GM13977 (cell line): ENCODE measurements at regions not wholly inside any gene's neighbourhood (a gene's known extent, or its start where the extent isn't known, plus 50 kb on each side); places are given as distances from the start of the nearest gene placed in this dataset.

ENCODE experiments used
- DNase-seq: peaks from one replicate; pipeline ENCODE4 v3.0.0; 2012; ENCODE audit warnings: low spot score
- in situ Hi-C: fragments of 300-500 bp; cut with MboI; formaldehyde crosslinking; loops from one replicate; pipeline ENCODE4 v1.12.0; 2022; ENCODE audit warnings: low sequenced_read_pairs, low pct_unique_long_range_greater_than_20kb, mixed read lengths, inconsistent platforms; ENCODE audit not compliant: unreplicated experiment
- TF ChIP-seq, protein P1 (sequence below): IDR thresholded peaks from 2 replicates; pipeline ENCODE4 v1.5.1; 2012; ENCODE audit warnings: mild to moderate bottlenecking, control low read depth; ENCODE audit not compliant: insufficient read depth; ENCODE audit errors: extremely low read depth, missing control alignments

GRCh38 chrX:11886745-11887144 is 128.7 kb downstream of the MSL3 start:
- TF ChIP-seq, protein P1, sequence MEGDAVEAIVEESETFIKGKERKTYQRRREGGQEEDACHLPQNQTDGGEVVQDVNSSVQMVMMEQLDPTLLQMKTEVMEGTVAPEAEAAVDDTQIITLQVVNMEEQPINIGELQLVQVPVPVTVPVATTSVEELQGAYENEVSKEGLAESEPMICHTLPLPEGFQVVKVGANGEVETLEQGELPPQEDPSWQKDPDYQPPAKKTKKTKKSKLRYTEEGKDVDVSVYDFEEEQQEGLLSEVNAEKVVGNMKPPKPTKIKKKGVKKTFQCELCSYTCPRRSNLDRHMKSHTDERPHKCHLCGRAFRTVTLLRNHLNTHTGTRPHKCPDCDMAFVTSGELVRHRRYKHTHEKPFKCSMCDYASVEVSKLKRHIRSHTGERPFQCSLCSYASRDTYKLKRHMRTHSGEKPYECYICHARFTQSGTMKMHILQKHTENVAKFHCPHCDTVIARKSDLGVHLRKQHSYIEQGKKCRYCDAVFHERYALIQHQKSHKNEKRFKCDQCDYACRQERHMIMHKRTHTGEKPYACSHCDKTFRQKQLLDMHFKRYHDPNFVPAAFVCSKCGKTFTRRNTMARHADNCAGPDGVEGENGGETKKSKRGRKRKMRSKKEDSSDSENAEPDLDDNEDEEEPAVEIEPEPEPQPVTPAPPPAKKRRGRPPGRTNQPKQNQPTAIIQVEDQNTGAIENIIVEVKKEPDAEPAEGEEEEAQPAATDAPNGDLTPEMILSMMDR = no peak
- no peak for DNase-seq
- in situ Hi-C loops = no loop called here

GRCh38 chrX:11887175-11887574 is 129.1 kb downstream of the MSL3 start:
- no peak for DNase-seq
- TF ChIP-seq, protein P1 = no peak
- in situ Hi-C loops = no loop called here

DNA sequence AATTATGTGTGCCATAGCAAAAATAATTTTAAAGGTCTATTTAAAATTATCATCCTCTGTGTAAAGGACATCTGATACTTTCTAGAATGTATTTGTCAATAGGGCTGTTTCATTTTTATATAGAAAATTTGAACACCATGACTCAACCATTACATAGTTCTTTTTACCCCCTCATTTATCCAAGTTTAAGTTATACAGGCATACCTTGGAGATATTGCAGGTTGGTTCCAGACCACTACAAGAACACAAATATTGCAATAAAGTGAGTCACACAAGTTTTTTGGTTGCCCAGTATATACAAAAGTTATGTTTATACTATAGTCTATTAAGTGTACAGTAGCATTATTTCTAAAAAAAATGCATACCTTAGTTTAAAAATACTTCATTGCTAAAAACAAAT is 130.4 kb downstream of the MSL3 start:
- TF ChIP-seq, protein P1 = no peak
- no peak for DNase-seq
- in situ Hi-C loops = no loop called here

DNA sequence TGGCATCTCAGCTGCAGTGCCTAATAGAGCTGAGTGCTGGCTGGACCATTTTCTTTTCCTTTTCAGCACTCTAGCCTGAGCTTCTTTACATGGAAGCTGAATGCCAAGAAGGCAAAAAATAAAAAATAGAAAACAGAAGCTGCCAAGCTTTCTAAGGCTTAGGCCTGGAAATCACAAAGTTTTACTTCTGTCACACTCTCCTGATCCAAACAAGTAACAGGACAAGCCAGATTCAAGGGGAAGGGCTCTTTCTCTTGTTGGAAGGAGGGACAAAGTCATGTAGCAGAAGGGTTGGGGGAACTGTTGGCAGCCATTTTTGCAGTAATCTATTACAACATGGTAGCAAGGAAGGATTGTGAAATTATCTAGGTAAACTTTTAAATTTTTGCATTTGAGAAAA is 131.8 kb downstream of the MSL3 start:
- in situ Hi-C loops = no loop called here
- TF ChIP-seq, protein P1 = no peak
- DNase-seq = no peak

DNA sequence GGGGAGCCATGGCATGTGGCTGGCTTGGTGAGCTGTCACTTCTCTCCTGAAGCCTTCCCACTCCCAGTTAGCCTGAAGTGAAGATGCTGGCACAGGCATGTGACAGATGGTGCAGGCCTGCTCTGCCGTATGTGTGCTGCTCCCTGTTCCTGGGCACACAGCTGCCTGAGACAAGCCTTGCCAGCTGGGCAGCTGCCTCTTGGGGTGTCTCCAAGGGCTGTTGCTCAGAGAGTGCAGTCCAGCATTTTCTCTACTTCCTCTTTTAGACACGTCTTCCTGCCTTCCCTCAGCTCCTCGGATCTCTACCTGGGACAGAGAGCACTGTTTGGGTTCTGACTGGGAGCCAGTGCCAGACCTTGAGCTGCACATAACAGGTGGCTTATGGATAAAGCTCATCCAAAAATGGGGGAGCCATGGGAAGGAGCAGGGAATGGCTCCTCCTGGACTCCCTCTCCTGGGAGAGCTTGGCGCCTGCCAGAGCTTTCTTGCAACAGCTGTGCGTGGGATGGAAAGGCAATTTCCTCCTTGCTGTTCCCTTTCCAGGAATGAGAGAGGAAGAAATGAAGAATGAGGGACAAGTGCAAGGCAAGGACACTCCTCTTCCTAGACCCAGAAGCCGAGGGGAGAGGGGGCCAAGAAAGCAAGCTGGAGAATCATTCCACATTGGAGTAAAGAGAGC is 132.9 kb downstream of the MSL3 start:
- TF ChIP-seq, protein P1 = no peak
- DNase-seq = no peak
- in situ Hi-C loops = no loop called here

- in situ Hi-C loops = no loop called here
- DNase-seq = no peak
- TF ChIP-seq, protein P1 = no peak
Measured at GRCh38 chrX:11893933-11894710, 136.1 kb downstream of the MSL3 start.
